HCT116 (cell line): ENCODE measurements at regions not wholly inside any gene's neighbourhood (a gene's known extent, or its start where the extent isn't known, plus 50 kb on each side); places are given as distances from the start of the nearest gene placed in this dataset.

Source experiments
- ATAC-seq: fragments of 200-7000 bp; cut with Tn5 transposase; 2 replicates; pipeline ENCODE4 v1.9.1; 2020; ENCODE audit warnings: mild to moderate bottlenecking, moderate library complexity
- BruUV-seq: library from RNA; stranded (reverse); fragments of 400-500 nt; replicated peaks from 2 replicates; lab custom pipeline; 2021; lab: Mats Ljungman, UMichigan
- CTCF ChIA-PET: fragments of 300-600 bp; sonication (Branson Sonifier 250); formaldehyde crosslinking; loops from one replicate; lab custom pipeline; 2021; ENCODE audit warnings: antibody characterized with exemption; lab: Charles Lee
- POLR2A ChIA-PET: fragments of 300-600, 350-600 bp; sonication (Branson Sonifier 250); formaldehyde crosslinking; loops from one replicate; lab custom pipeline; 2021; ENCODE audit warnings: antibody characterized with exemption; lab: Charles Lee
- RAD21 ChIA-PET, 2 experiments: fragments of 300-600 bp; sonication (Branson Sonifier 250); formaldehyde crosslinking; loops; one replicate each; lab custom pipeline; 2023; ENCODE audit warnings: low total read pairs in 2 of 2; ENCODE audit not compliant: uncharacterized antibody in 2 of 2, unreplicated experiment in 2 of 2, low non-redundant PET in 1 of 2; lab: Charles Lee
- DNase-seq: peaks from one replicate; pipeline ENCODE4 v3.0.0-alpha.2; 2010; ENCODE audit warnings: low read depth, low spot score
- H2AFZ ChIP-seq: fragments of 200-600 bp; shearing (Covaris generic), sonication (generic); 2 replicates; pipeline ENCODE4 v1.6.1; 2017; ENCODE audit warnings: low read depth, mixed run types, mixed read lengths, antibody characterized with exemption, low read length; ENCODE audit not compliant: poor library complexity, severe bottlenecking
- H3K27ac ChIP-seq: 2 replicates; pipeline ENCODE4 v1.5.1; 2012; ENCODE audit warnings: low read depth, low read length
- H3K27me3 ChIP-seq: fragments of 200-600 bp; sonication (generic); 2 replicates; pipeline ENCODE4 v1.6.1; 2016; ENCODE audit warnings: mixed run types, low read length, mixed read lengths; ENCODE audit not compliant: insufficient read depth
- H3K36me3 ChIP-seq, 2 experiments: fragments of 200-500 bp in 1 of 2; fragments of 200-600 bp in 1 of 2; sonication (Bioruptor generic) in 1 of 2; sonication (generic) in 1 of 2; 2 replicates each; pipeline versions ENCODE4 v1.5.1 to v1.6.1; 2014 to 2016; ENCODE audit warnings: low read length in 2 of 2, inconsistent platforms in 1 of 2, mixed read lengths in 1 of 2, mixed run types in 1 of 2; ENCODE audit not compliant: insufficient read depth in 2 of 2, control insufficient read depth in 1 of 2
- H3K4me1 ChIP-seq, 2 experiments: fragments of 200-600 bp in 1 of 2; sonication (generic) in 1 of 2; 2 replicates each; pipeline versions ENCODE4 v1.5.1 to v1.6.1; 2012 to 2017; ENCODE audit warnings: low read length in 2 of 2, inconsistent platforms in 1 of 2, mild to moderate bottlenecking in 1 of 2, mixed read lengths in 1 of 2, mixed run types in 1 of 2, moderate library complexity in 1 of 2; ENCODE audit not compliant: insufficient read depth in 2 of 2, control insufficient read depth in 1 of 2
- H3K4me2 ChIP-seq: fragments of 200-600 bp; sonication (generic); 2 replicates; pipeline ENCODE4 v1.6.1; 2017; ENCODE audit warnings: mixed run types, low read length, mixed read lengths
- H3K4me3 ChIP-seq, 2 experiments: fragments of 200-600 bp in 1 of 2; sonication (generic) in 1 of 2; replicated peaks in 1 of 2; 2 replicates each; pipeline ENCODE4 v1.5.1; 2011 to 2016; ENCODE audit warnings: low read length in 2 of 2, control low read depth in 1 of 2, low read depth in 1 of 2, mild to moderate bottlenecking in 1 of 2, mixed read lengths in 1 of 2, mixed run types in 1 of 2
- H3K79me2 ChIP-seq: fragments of 200-600 bp; sonication (generic); 2 replicates; pipeline ENCODE4 v1.6.1; 2017; ENCODE audit warnings: mild to moderate bottlenecking, mixed run types, low read length, moderate library complexity, mixed read lengths; ENCODE audit not compliant: insufficient read depth
- H3K9ac ChIP-seq: fragments of 200-600 bp; sonication (generic); 2 replicates; pipeline ENCODE4 v1.6.1; 2016; ENCODE audit warnings: low read length, mixed read lengths
- H3K9me2 ChIP-seq: fragments of 200-600 bp; sonication (generic), shearing (Covaris generic); 2 replicates; pipeline ENCODE4 v1.6.1; 2017; ENCODE audit warnings: mixed run types, mild to moderate bottlenecking, moderate library complexity; ENCODE audit not compliant: insufficient read depth
- H3K9me3 ChIP-seq, 2 experiments: fragments of 200-500 bp in 1 of 2; fragments of 200-600 bp in 1 of 2; sonication (Bioruptor generic) in 1 of 2; sonication (generic) in 1 of 2; 2 replicates each; pipeline ENCODE4 v1.6.1; 2014 to 2017; ENCODE audit warnings: low read length in 2 of 2, mixed read lengths in 2 of 2, inconsistent platforms in 1 of 2, low read depth in 1 of 2, mild to moderate bottlenecking in 1 of 2, mixed run types in 1 of 2, moderate library complexity in 1 of 2; ENCODE audit not compliant: control insufficient read depth in 1 of 2, insufficient read depth in 1 of 2
- H4K20me1 ChIP-seq: fragments of 200-600 bp; sonication (generic), shearing (Covaris generic); 2 replicates; pipeline ENCODE4 v1.6.1; 2017; ENCODE audit warnings: mixed run types, mild to moderate bottlenecking, moderate library complexity; ENCODE audit not compliant: insufficient read depth
- CBX3 ChIP-seq: IDR thresholded peaks from 2 replicates; pipeline ENCODE4 v1.6.1; 2012; ENCODE audit warnings: low read depth
- CTCF ChIP-seq, 3 experiments: fragments of 200-600 bp in 1 of 3; sonication (generic) in 1 of 3; IDR thresholded peaks in 2 of 3; conservative IDR thresholded peaks in 1 of 3; 2 replicates each; pipeline ENCODE4 v1.5.1; 2012 to 2017; ENCODE audit warnings: low read depth in 2 of 3, low read length in 2 of 3, antibody characterized with exemption in 1 of 3, borderline replicate concordance in 1 of 3, control low read depth in 1 of 3, mild to moderate bottlenecking in 1 of 3, mixed read lengths in 1 of 3, mixed run types in 1 of 3, moderate library complexity in 1 of 3; ENCODE audit not compliant: insufficient read depth in 1 of 3
- EGR1 ChIP-seq: IDR thresholded peaks from 2 replicates; pipeline ENCODE4 v1.6.1; 2012; ENCODE audit warnings: low read depth
- FOSL1 ChIP-seq: IDR thresholded peaks from 2 replicates; pipeline ENCODE4 v1.6.1; 2012; ENCODE audit warnings: low read depth
- JUND ChIP-seq: IDR thresholded peaks from 2 replicates; pipeline ENCODE4 v1.6.1; 2012
- MAX ChIP-seq: IDR thresholded peaks from 2 replicates; pipeline ENCODE4 v1.6.1; 2012
- POLR2A ChIP-seq: IDR thresholded peaks from 2 replicates; pipeline ENCODE4 v1.7.0; 2011; ENCODE audit warnings: borderline replicate concordance; ENCODE audit not compliant: insufficient read depth, insufficient read length; ENCODE audit errors: extremely low read depth
- RAD21 ChIP-seq: IDR thresholded peaks from 2 replicates; pipeline ENCODE4 v1.6.1; 2012; ENCODE audit warnings: low read depth, mild to moderate bottlenecking
- REST ChIP-seq: IDR thresholded peaks from 2 replicates; pipeline ENCODE4 v1.6.1; 2012; ENCODE audit warnings: low read depth
- SP1 ChIP-seq: IDR thresholded peaks from 2 replicates; pipeline ENCODE4 v1.6.1; 2012; ENCODE audit warnings: low read depth
- SRF ChIP-seq: IDR thresholded peaks from 2 replicates; pipeline ENCODE4 v1.6.1; 2012; ENCODE audit warnings: low read depth
- ZFX ChIP-seq: fragments of 450-650 bp; IDR thresholded peaks from 2 replicates; pipeline ENCODE4 v1.6.1; 2017
- intact Hi-C: fragments of 100-400 bp; cut with micrococcal nuclease; formaldehyde crosslinking; loops from 2 replicates; pipeline ENCODE4 v1.10.0; 2022

- H3K9ac ChIP-seq: no peak overlapping the region
- peaks cover 5 to 13% of the 10 kb centered on the region in 2 experiments; a peak in 2 of 4 replicates for H3K9me3 ChIP-seq
- no peaks in the 10 kb centered on the region for H3K9me2 ChIP-seq
- ATAC-seq (no peak), DNase-seq (no peak)
- H3K27me3 ChIP-seq: no peaks in the 10 kb centered on the region
- ChIA-PET POLR2A (no interaction called here), CTCF (no interaction called here), RAD21 (no interaction called here)
- H4K20me1 ChIP-seq: no peaks in the 10 kb centered on the region
- no peak overlapping the region for H2AFZ ChIP-seq
- H3K36me3 ChIP-seq: no peaks in the 10 kb centered on the region
- no peaks in the 10 kb centered on the region for H3K4me1 ChIP-seq
- H3K27ac ChIP-seq: no peak overlapping the region
- H3K4me3 ChIP-seq: no peak overlapping the region
- no TSS peak for BruUV-seq
- H3K79me2 ChIP-seq: no peaks in the 10 kb centered on the region
- TF ChIP-seq JUND (no peak), POLR2A (no peak), ZFX (no peak), REST (no peak), SP1 (no peak)
- TF ChIP-seq, all 23 proteins: peak for 0
- intact Hi-C loops: no loop called here
- no peak overlapping the region for H3K4me2 ChIP-seq
Measured at GRCh38 chr5:25357605-25358004, 712.8 kb upstream of the CDH10 start.

GRCh38 chr5:25349746-25350145 is 705.0 kb upstream of the CDH10 start:
- Histone ChIP-seq H3K4me2 (no peak overlapping the region), H3K36me3 (no peaks in the 10 kb centered on the region), H3K9me2 (no peaks in the 10 kb centered on the region), H3K9me3 (peaks cover 8% of the 10 kb centered on the region in 2 experiments; a peak in 3 of 4 replicates), H3K4me3 (no peak overlapping the region), H4K20me1 (no peaks in the 10 kb centered on the region), H3K79me2 (no peaks in the 10 kb centered on the region), H3K4me1 (no peaks in the 10 kb centered on the region), H2AFZ (no peak overlapping the region), H3K27ac (no peak overlapping the region), H3K27me3 (no peaks in the 10 kb centered on the region), H3K9ac (no peak overlapping the region)
- DNase-seq: no peak
- no peak for TF ChIP-seq RAD21
- TF ChIP-seq SRF: no peak
- TF ChIP-seq CTCF (IDR thresholded peaks at IDR 0.05 in 2 of 3, conservative IDR thresholded peaks at IDR 0.05 in 1 of 3; ENCODE audit: borderline replicate concordance in 1 of 3, insufficient read depth in 1 of 3, low read depth in 2 of 3, low read length in 2 of 3): no peak
- no peak for TF ChIP-seq FOSL1
- TF ChIP-seq CBX3: no peak
- TF ChIP-seq POLR2A: no peak
- TF ChIP-seq EGR1: no peak
- TF ChIP-seq MAX: no peak
- intact Hi-C loops: no loop called here
- no peak for ATAC-seq
- POLR2A ChIA-PET: no interaction called here
- RAD21 ChIA-PET: no interaction called here
- no TSS peak for BruUV-seq
- CTCF ChIA-PET: no interaction called here
